ENCODE measurements at regions not wholly inside any gene's neighbourhood (a gene's known extent, or its start where the extent isn't known, plus 50 kb on each side); places are given as distances from the start of the nearest gene placed in this dataset.

DNA sequence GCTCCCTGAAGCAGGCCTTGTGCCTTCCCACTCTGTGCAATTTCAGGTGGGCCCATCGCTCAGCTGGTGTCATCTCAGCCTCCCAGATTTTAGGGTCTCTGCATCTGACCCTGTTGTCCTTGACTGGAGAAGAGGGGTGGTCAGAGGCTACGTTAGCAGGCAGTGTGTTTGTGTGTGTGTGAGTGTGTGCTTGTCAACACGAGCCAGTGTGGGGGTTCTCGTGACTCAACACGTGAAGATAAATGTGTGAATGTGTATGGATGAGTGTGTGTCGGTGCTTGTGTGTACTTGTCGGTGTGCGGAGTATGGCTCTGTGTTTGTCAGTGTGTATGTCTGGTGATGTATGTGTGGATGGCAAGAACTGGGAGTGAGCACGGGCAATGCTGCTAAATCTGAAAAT lies 142.6 kb upstream of the KLF4 start:
- Mint-ChIP-seq H3K36me3 (ENCODE audit: insufficient read depth in 1 of 3, low read depth in 3 of 3) (no peaks in the 10 kb centered on the region; a peak in 1 of 7 replicates), H3K4me1 (peaks cover 52 to 56% of the 10 kb centered on the region in 2 experiments), H3K9me3 (no peaks in the 10 kb centered on the region; a peak in 1 of 5 replicates), H3K4me3 (peak overlapping the region in 1 of 2 experiments; percentile 3; a peak in 2 of 5 replicates), H3K27ac (peak overlapping the region in 1 of 3 experiments; percentile 16; a peak in 1 of 7 replicates), H3K27me3 (ENCODE audit: low read depth) (peaks cover 17% of the 10 kb centered on the region)
- Histone ChIP-seq H4K20me1 (ENCODE audit: control insufficient read depth, insufficient read depth, insufficient read length) (no peaks in the 10 kb centered on the region), H3K23ac (ENCODE audit: insufficient read length, low read depth, low read length) (no peak overlapping the region), H3K27ac (ENCODE audit: insufficient read length, low read depth, low read length) (no peak overlapping the region), H2BK15ac (ENCODE audit: low read depth, low read length) (no peak overlapping the region), H4K8ac (replicated peaks; ENCODE audit: insufficient read length, low read depth, low read length) (no peak overlapping the region), H3K4ac (ENCODE audit: low read depth, low read length) (no peak overlapping the region), H3T11ph (ENCODE audit: low read length) (no peak overlapping the region), H3K56ac (ENCODE audit: insufficient read length, low read depth, low read length) (no peak overlapping the region), H3K18ac (ENCODE audit: insufficient read length, low read depth, low read length) (no peak overlapping the region), H3K79me2 (ENCODE audit: insufficient read depth, low read length) (no peaks in the 10 kb centered on the region), H3K4me2 (ENCODE audit: insufficient read depth, insufficient read length, low read length) (no peak overlapping the region), H2BK20ac (ENCODE audit: low read depth, low read length, poor library complexity, severe bottlenecking) (no peak overlapping the region), H3K9me3 (ENCODE audit: control insufficient read depth, low read depth, low read length) (no peaks in the 10 kb centered on the region), H3K9ac (ENCODE audit: extremely low read depth, insufficient read length, low read length) (no peak overlapping the region), H3K79me1 (ENCODE audit: insufficient read depth, low read depth, low read length, poor library complexity, severe bottlenecking) (no peaks in the 10 kb centered on the region), H4K5ac (ENCODE audit: insufficient read length, low read depth, low read length) (no peak overlapping the region), H2AFZ (ENCODE audit: low read length) (no peak overlapping the region), H2BK120ac (ENCODE audit: low read depth, low read length, poor library complexity, severe bottlenecking) (no peak overlapping the region), H2BK5ac (ENCODE audit: insufficient read length, low read length) (no peak overlapping the region), H3K27me3 (ENCODE audit: insufficient read depth, low read length) (no peaks in the 10 kb centered on the region), H4K91ac (ENCODE audit: insufficient read length, low read depth, low read length) (no peak overlapping the region), H3K4me1 (ENCODE audit: insufficient read depth, low read length) (peaks cover 20% of the 10 kb centered on the region), H3K14ac (ENCODE audit: insufficient read depth, low read length) (no peak overlapping the region), H2BK12ac (ENCODE audit: insufficient read length, low read depth, low read length) (no peak overlapping the region), H2AK5ac (ENCODE audit: insufficient read length, low read length) (no peak overlapping the region), H3K23me2 (ENCODE audit: insufficient read length, low read depth, low read length, poor library complexity, severe bottlenecking) (peaks cover under 1% of the 10 kb centered on the region)
- no CpG with 5 or more reads among the region's 9 CpGs for WGBS (ENCODE audit: extremely low coverage, insufficient read length, low lambda C conversion rate)
- TF ChIP-seq, protein P1, sequence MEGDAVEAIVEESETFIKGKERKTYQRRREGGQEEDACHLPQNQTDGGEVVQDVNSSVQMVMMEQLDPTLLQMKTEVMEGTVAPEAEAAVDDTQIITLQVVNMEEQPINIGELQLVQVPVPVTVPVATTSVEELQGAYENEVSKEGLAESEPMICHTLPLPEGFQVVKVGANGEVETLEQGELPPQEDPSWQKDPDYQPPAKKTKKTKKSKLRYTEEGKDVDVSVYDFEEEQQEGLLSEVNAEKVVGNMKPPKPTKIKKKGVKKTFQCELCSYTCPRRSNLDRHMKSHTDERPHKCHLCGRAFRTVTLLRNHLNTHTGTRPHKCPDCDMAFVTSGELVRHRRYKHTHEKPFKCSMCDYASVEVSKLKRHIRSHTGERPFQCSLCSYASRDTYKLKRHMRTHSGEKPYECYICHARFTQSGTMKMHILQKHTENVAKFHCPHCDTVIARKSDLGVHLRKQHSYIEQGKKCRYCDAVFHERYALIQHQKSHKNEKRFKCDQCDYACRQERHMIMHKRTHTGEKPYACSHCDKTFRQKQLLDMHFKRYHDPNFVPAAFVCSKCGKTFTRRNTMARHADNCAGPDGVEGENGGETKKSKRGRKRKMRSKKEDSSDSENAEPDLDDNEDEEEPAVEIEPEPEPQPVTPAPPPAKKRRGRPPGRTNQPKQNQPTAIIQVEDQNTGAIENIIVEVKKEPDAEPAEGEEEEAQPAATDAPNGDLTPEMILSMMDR (conservative IDR thresholded peaks at IDR 0.05), result no peak
- no peak for DNase-seq
